ENCODE measurements at regions not wholly inside any gene's neighbourhood (a gene's known extent, or its start where the extent isn't known, plus 50 kb on each side); places are given as distances from the start of the nearest gene placed in this dataset.

DNA sequence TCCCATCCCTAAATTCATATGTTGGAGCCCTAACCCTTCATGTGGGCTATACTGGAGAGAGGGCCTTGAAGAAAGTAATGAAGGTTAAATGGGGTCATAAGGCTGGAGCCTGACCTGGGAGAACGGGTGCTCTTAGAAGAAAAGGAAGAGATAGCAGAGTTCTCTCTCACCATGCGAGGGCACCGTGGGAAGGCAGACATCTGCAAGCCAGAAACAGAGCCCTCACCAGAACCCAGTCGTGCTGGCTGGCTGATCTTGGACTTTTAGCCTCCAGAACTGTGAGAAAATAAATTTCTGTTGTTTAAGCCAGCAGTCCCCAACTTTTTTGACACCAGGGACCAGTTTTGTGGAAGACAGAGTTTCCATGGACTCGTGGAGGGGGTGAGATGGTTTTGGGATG, 149.3 kb downstream of the ATP23 start:
- H3K36me3 Mint-ChIP-seq, result no peaks in the 10 kb centered on the region
- H3K4me3 Mint-ChIP-seq, result no peak overlapping the region
- no peak for DNase-seq

DNA sequence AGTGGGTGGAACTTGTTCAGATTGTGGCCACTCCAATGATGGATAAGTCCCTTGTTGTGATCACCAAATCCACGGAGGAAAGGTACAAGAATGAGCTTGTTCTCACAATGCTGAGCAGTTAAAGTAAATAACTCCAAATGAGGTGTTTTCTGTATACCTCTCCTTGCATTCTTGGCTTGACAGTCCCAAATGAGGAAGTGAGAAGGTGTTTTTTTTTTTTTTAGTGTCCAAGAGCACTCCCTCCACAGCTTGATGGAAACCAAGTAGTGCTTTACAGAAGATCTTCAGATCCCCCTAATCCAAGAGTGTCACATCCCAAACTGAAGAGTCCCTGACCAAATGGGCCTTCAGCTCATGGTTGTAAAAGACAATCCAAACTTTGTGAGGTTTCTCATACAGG, 153.6 kb downstream of the ATP23 start:
- Histone ChIP-seq H3K4me3 (ENCODE audit: low read depth, low read length) (no peak overlapping the region), H3K9me3 (ENCODE audit: control insufficient read depth in 2 of 2, low read length in 2 of 2) (no peaks in the 10 kb centered on the region), H3K4me1 (ENCODE audit: control insufficient read depth, insufficient read depth, low read length, poor library complexity, severe bottlenecking) (no peaks in the 10 kb centered on the region), H3K27me3 (ENCODE audit: control insufficient read depth, insufficient read depth, low read length) (no peaks in the 10 kb centered on the region), H3K36me3 (ENCODE audit: control insufficient read depth, insufficient read depth, low read length) (no peaks in the 10 kb centered on the region), H3K27ac (ENCODE audit: insufficient read depth, low read length, poor library complexity, severe bottlenecking) (no peak overlapping the region)
- no peaks in the 10 kb centered on the region for H3K36me3 Mint-ChIP-seq
- DNase-seq (no peak), ATAC-seq (ENCODE audit: low read depth in 2 of 2) (no peak)
- H3K9me3 Mint-ChIP-seq, result peaks cover 0 to 4% (median 0%) of the 10 kb centered on the region in 7 donors
- H3K4me1 Mint-ChIP-seq, result peaks cover 0 to 2% (median 0%) of the 10 kb centered on the region in 4 donors
- H3K27ac Mint-ChIP-seq, result no peak overlapping the region
- no peak overlapping the region for H3K4me3 Mint-ChIP-seq
- peaks cover 7% of the 10 kb centered on the region for H3K27me3 Mint-ChIP-seq

More for the DNA sequence above, 149.3 kb downstream of the ATP23 start:
- no peak for ATAC-seq (ENCODE audit: low read depth in 2 of 2)
- Mint-ChIP-seq H3K9me3 (peaks cover 0 to 2% (median 0%) of the 10 kb centered on the region in 7 donors), H3K27me3 (peaks cover 7% of the 10 kb centered on the region), H3K4me1 (peaks cover 0 to 2% (median 0%) of the 10 kb centered on the region in 4 donors), H3K27ac (no peak overlapping the region)
- Histone ChIP-seq H3K9me3 (ENCODE audit: control insufficient read depth in 2 of 2, low read length in 2 of 2) (no peaks in the 10 kb centered on the region), H3K36me3 (ENCODE audit: control insufficient read depth, insufficient read depth, low read length) (no peaks in the 10 kb centered on the region), H3K4me3 (ENCODE audit: low read depth, low read length) (no peak overlapping the region), H3K27me3 (ENCODE audit: control insufficient read depth, insufficient read depth, low read length) (no peaks in the 10 kb centered on the region), H3K27ac (ENCODE audit: insufficient read depth, low read length, poor library complexity, severe bottlenecking) (no peak overlapping the region), H3K4me1 (ENCODE audit: control insufficient read depth, insufficient read depth, low read length, poor library complexity, severe bottlenecking) (no peaks in the 10 kb centered on the region)

DNA sequence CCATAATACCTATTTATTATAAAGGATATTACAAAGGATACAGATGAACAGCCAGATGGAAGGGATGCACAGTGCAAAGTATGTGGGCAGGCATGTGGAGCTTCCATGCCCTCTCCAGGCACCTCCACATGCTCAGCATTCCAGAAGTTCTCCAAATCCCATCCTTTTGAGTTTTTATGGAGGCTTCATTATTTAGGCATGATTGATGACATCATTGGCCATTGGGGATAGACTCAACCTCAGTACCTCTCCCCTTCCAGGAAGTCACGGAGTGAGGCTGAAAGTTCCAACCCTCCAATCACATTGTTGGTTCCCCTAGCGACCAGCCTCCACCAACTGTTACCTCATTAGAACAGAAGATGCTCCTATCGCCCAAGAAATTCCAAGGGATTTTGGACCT, 156.4 kb downstream of the ATP23 start:
- H3K4me3 ChIP-seq (ENCODE audit: low read depth, low read length), result no peak overlapping the region
- no peaks in the 10 kb centered on the region for H3K4me1 ChIP-seq (ENCODE audit: control insufficient read depth, insufficient read depth, low read length, poor library complexity, severe bottlenecking)
- no peaks in the 10 kb centered on the region for H3K27me3 Mint-ChIP-seq
- H3K27ac ChIP-seq (ENCODE audit: insufficient read depth, low read length, poor library complexity, severe bottlenecking), result no peak overlapping the region
- ATAC-seq (ENCODE audit: low read depth in 2 of 2) (no peak), DNase-seq (no peak)
- no peak overlapping the region for H3K4me3 Mint-ChIP-seq
- H3K9me3 Mint-ChIP-seq, result peaks cover 0 to 5% (median 3%) of the 10 kb centered on the region in 7 donors
- H3K36me3 ChIP-seq (ENCODE audit: control insufficient read depth, insufficient read depth, low read length), result no peaks in the 10 kb centered on the region
- H3K27me3 ChIP-seq (ENCODE audit: control insufficient read depth, insufficient read depth, low read length), result peaks cover 2% of the 10 kb centered on the region
- peaks cover 0 to 1% (median 0%) of the 10 kb centered on the region in 4 donors for H3K4me1 Mint-ChIP-seq
- no peak overlapping the region for H3K27ac Mint-ChIP-seq
- no peaks in the 10 kb centered on the region for H3K36me3 Mint-ChIP-seq
- no peaks in the 10 kb centered on the region for H3K9me3 ChIP-seq (ENCODE audit: control insufficient read depth in 2 of 2, low read length in 2 of 2)

DNA sequence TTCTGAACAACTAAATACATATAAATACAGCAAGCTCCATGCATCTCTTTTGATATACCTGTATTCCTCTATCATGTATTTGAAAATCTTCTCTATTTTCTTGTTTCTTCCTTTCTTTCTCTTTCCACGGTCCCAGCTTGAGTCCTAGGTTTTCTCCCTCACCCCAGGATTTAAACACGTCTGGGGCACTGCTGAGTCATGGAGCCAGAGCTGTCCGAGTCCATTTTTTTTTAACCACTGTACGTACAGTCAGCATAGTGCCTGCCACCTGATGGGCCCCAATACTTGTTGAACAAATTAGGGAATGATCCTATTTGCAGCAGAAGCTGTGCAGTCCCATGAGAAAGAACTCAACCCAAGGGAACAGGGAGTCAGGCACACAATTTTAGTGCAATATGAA, 158.1 kb downstream of the ATP23 start:
- Histone ChIP-seq H3K4me3 (ENCODE audit: low read depth, low read length) (no peak overlapping the region), H3K27me3 (ENCODE audit: control insufficient read depth, insufficient read depth, low read length) (peaks cover 2% of the 10 kb centered on the region), H3K36me3 (ENCODE audit: control insufficient read depth, insufficient read depth, low read length) (no peaks in the 10 kb centered on the region), H3K4me1 (ENCODE audit: control insufficient read depth, insufficient read depth, low read length, poor library complexity, severe bottlenecking) (no peaks in the 10 kb centered on the region), H3K9me3 (ENCODE audit: control insufficient read depth in 2 of 2, low read length in 2 of 2) (no peaks in the 10 kb centered on the region), H3K27ac (ENCODE audit: insufficient read depth, low read length, poor library complexity, severe bottlenecking) (no peak overlapping the region)
- Mint-ChIP-seq H3K9me3 (peaks cover 0 to 5% (median 3%) of the 10 kb centered on the region in 7 donors), H3K27ac (no peak overlapping the region), H3K4me3 (no peak overlapping the region), H3K4me1 (no peaks in the 10 kb centered on the region), H3K36me3 (no peaks in the 10 kb centered on the region), H3K27me3 (no peaks in the 10 kb centered on the region)
- ATAC-seq (ENCODE audit: low read depth in 2 of 2) (no peak), DNase-seq (no peak)

GRCh38 chr12:58104351-58104755, 163.0 kb downstream of the ATP23 start:
- Mint-ChIP-seq H3K36me3 (no peaks in the 10 kb centered on the region), H3K27ac (no peak overlapping the region), H3K4me1 (no peaks in the 10 kb centered on the region), H3K27me3 (no peaks in the 10 kb centered on the region), H3K4me3 (no peak overlapping the region), H3K9me3 (peaks cover 0 to 10% (median 4%) of the 10 kb centered on the region in 7 donors)
- peaks cover 2% of the 10 kb centered on the region for H3K27me3 ChIP-seq (ENCODE audit: control insufficient read depth, insufficient read depth, low read length)
- no peaks in the 10 kb centered on the region for H3K9me3 ChIP-seq (ENCODE audit: control insufficient read depth in 2 of 2, low read length in 2 of 2)
- H3K4me1 ChIP-seq (ENCODE audit: control insufficient read depth, insufficient read depth, low read length, poor library complexity, severe bottlenecking), result no peaks in the 10 kb centered on the region
- no peaks in the 10 kb centered on the region for H3K36me3 ChIP-seq (ENCODE audit: control insufficient read depth, insufficient read depth, low read length)
- no peak for DNase-seq
- no peak overlapping the region for H3K4me3 ChIP-seq (ENCODE audit: low read depth, low read length)
- ATAC-seq (ENCODE audit: low read depth in 2 of 2), result no peak
- no peak overlapping the region for H3K27ac ChIP-seq (ENCODE audit: insufficient read depth, low read length, poor library complexity, severe bottlenecking)

- Histone ChIP-seq H3K36me3 (ENCODE audit: control insufficient read depth, insufficient read depth, low read length) (no peaks in the 10 kb centered on the region), H3K4me1 (ENCODE audit: control insufficient read depth, insufficient read depth, low read length, poor library complexity, severe bottlenecking) (no peaks in the 10 kb centered on the region), H3K9me3 (ENCODE audit: control insufficient read depth in 2 of 2, low read length in 2 of 2) (no peaks in the 10 kb centered on the region), H3K4me3 (ENCODE audit: low read depth, low read length) (no peak overlapping the region), H3K27me3 (ENCODE audit: control insufficient read depth, insufficient read depth, low read length) (peaks cover 2% of the 10 kb centered on the region), H3K27ac (ENCODE audit: insufficient read depth, low read length, poor library complexity, severe bottlenecking) (no peak overlapping the region)
- Mint-ChIP-seq H3K4me1 (no peaks in the 10 kb centered on the region), H3K27me3 (no peaks in the 10 kb centered on the region), H3K36me3 (no peaks in the 10 kb centered on the region), H3K9me3 (peaks cover 0 to 10% (median 4%) of the 10 kb centered on the region in 7 donors), H3K4me3 (no peak overlapping the region), H3K27ac (peak overlapping the region in 1 of 3 donors; percentile 58)
- DNase-seq (no peak), ATAC-seq (ENCODE audit: low read depth in 2 of 2) (no peak)
Observed at GRCh38 chr12:58105225-58106119, 164.1 kb downstream of the ATP23 start.

DNA sequence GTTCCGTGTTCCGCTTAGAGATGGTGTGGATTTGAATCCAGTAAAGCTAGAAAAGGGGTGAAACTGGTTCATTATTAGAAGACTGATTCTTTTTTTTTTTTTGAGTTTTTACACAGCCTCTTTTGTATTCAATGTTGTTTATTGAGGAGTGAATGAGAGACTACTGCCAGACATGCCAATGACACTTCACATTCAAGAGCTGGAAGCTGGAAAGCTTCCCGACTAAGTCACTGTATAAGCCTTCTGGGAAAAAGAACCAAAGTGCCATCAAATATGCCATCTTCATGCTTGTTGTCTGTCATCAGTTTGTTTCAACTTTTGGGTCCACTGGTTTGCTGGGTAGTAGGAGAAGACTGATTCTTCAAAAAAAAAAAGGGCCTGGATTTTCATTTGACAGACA, 164.8 kb downstream of the ATP23 start:
- H3K36me3 ChIP-seq (ENCODE audit: control insufficient read depth, insufficient read depth, low read length), result no peaks in the 10 kb centered on the region
- no peak overlapping the region for H3K4me3 ChIP-seq (ENCODE audit: low read depth, low read length)
- no peak overlapping the region for H3K27ac ChIP-seq (ENCODE audit: insufficient read depth, low read length, poor library complexity, severe bottlenecking)
- peaks cover 2% of the 10 kb centered on the region for H3K27me3 ChIP-seq (ENCODE audit: control insufficient read depth, insufficient read depth, low read length)
- ATAC-seq (ENCODE audit: low read depth in 2 of 2), result no peak
- Mint-ChIP-seq H3K27ac (no peak overlapping the region), H3K4me1 (no peaks in the 10 kb centered on the region), H3K27me3 (no peaks in the 10 kb centered on the region), H3K36me3 (no peaks in the 10 kb centered on the region), H3K4me3 (no peak overlapping the region), H3K9me3 (peaks cover 0 to 10% (median 4%) of the 10 kb centered on the region in 7 donors)
- H3K9me3 ChIP-seq (ENCODE audit: control insufficient read depth in 2 of 2, low read length in 2 of 2), result no peaks in the 10 kb centered on the region
- H3K4me1 ChIP-seq (ENCODE audit: control insufficient read depth, insufficient read depth, low read length, poor library complexity, severe bottlenecking), result no peaks in the 10 kb centered on the region
- no peak for DNase-seq

DNA sequence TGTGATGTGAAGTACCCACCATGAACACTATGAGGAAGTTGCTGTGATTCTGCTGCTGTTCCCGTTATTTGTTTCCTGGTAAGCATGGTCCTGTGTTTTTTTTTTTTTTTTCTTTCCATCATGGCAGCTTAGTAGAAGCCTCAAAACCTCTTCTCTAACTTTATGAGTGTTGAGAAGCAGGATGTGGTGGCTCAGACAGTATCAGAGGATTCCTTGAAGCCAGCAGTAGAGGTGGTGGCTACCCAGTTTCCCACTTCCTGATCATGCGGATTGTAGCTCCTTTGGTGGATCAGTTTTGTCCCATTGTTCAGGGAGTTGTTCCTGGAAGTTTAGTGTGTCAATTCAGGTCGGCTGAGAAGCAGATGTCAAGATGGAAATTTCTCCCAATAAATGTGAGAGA, 175.8 kb downstream of the ATP23 start:
- H3K9me3 ChIP-seq (ENCODE audit: control insufficient read depth in 2 of 2, low read length in 2 of 2), result no peaks in the 10 kb centered on the region
- H3K4me1 Mint-ChIP-seq, result no peaks in the 10 kb centered on the region
- no peaks in the 10 kb centered on the region for H3K36me3 ChIP-seq (ENCODE audit: control insufficient read depth, insufficient read depth, low read length)
- no peak overlapping the region for H3K4me3 ChIP-seq (ENCODE audit: low read depth, low read length)
- peaks cover 5% of the 10 kb centered on the region for H3K27me3 Mint-ChIP-seq
- H3K27me3 ChIP-seq (ENCODE audit: control insufficient read depth, insufficient read depth, low read length), result no peaks in the 10 kb centered on the region
- DNase-seq (no peak), ATAC-seq (ENCODE audit: low read depth in 2 of 2) (no peak)
- H3K27ac Mint-ChIP-seq, result no peak overlapping the region
- H3K9me3 Mint-ChIP-seq, result peaks cover 0 to 6% (median 0%) of the 10 kb centered on the region in 7 donors
- no peak overlapping the region for H3K4me3 Mint-ChIP-seq
- no peak overlapping the region for H3K27ac ChIP-seq (ENCODE audit: insufficient read depth, low read length, poor library complexity, severe bottlenecking)
- no peaks in the 10 kb centered on the region for H3K36me3 Mint-ChIP-seq
- no peaks in the 10 kb centered on the region for H3K4me1 ChIP-seq (ENCODE audit: control insufficient read depth, insufficient read depth, low read length, poor library complexity, severe bottlenecking)

Data from CD4-positive, CD25-positive, alpha-beta regulatory T cell (primary cell).